ENCODE measurements at regions not wholly inside any gene's neighbourhood (a gene's known extent, or its start where the extent isn't known, plus 50 kb on each side); places are given as distances from the start of the nearest gene placed in this dataset.

- Histone ChIP-seq H3K27ac (ENCODE audit: low read depth, low read length) (no peak overlapping the region), H3K36me3 (ENCODE audit: insufficient read depth, low read length) (no peaks in the 10 kb centered on the region), H3K27me3 (ENCODE audit: insufficient read depth, low read length, poor library complexity, severe bottlenecking) (no peaks in the 10 kb centered on the region), H3K4me3 (ENCODE audit: low read length) (no peak overlapping the region), H3K4me1 (ENCODE audit: insufficient read depth, low read length) (no peaks in the 10 kb centered on the region), H3K9me3 (ENCODE audit: low read length) (no peaks in the 10 kb centered on the region)
- ChIA-PET POLR2A (no interaction called here), CTCF (no interaction called here)
- H3K4me1 Mint-ChIP-seq: no peaks in the 10 kb centered on the region
- H3K9me3 Mint-ChIP-seq: peaks cover 0 to 5% (median 4%) of the 10 kb centered on the region in 5 donors
- H3K4me3 Mint-ChIP-seq: no peak overlapping the region
- no peaks in the 10 kb centered on the region for H3K36me3 Mint-ChIP-seq
- DNase-seq: no peak
- H3K27ac Mint-ChIP-seq: no peak overlapping the region
- peaks cover 0 to 11% of the 10 kb centered on the region in 2 donors for H3K27me3 Mint-ChIP-seq
Observed at GRCh38 chr6:6376845-6377244, 56.4 kb upstream of the F13A1 start.

GRCh38 chr6:6377621-6378020 lies 57.2 kb upstream of the F13A1 start:
- Mint-ChIP-seq H3K4me3 (no peak overlapping the region), H3K27me3 (peaks cover 0 to 8% of the 10 kb centered on the region in 2 donors), H3K27ac (no peak overlapping the region), H3K4me1 (no peaks in the 10 kb centered on the region), H3K36me3 (no peaks in the 10 kb centered on the region), H3K9me3 (peaks cover 0 to 5% (median 3%) of the 10 kb centered on the region in 5 donors)
- ChIA-PET POLR2A (no interaction called here), CTCF (no interaction called here)
- no peak for DNase-seq
- Histone ChIP-seq H3K9me3 (ENCODE audit: low read length) (no peaks in the 10 kb centered on the region), H3K27ac (ENCODE audit: low read depth, low read length) (no peak overlapping the region), H3K4me1 (ENCODE audit: insufficient read depth, low read length) (no peaks in the 10 kb centered on the region), H3K36me3 (ENCODE audit: insufficient read depth, low read length) (no peaks in the 10 kb centered on the region), H3K27me3 (ENCODE audit: insufficient read depth, low read length, poor library complexity, severe bottlenecking) (no peaks in the 10 kb centered on the region), H3K4me3 (ENCODE audit: low read length) (no peak overlapping the region)

- H3K4me1 Mint-ChIP-seq: no peaks in the 10 kb centered on the region
- peaks cover 0 to 8% of the 10 kb centered on the region in 2 donors for H3K27me3 Mint-ChIP-seq
- ChIA-PET CTCF (no interaction called here), POLR2A (no interaction called here)
- no peak overlapping the region for H3K4me3 Mint-ChIP-seq
- Histone ChIP-seq H3K27me3 (ENCODE audit: insufficient read depth, low read length, poor library complexity, severe bottlenecking) (no peaks in the 10 kb centered on the region), H3K4me1 (ENCODE audit: insufficient read depth, low read length) (no peaks in the 10 kb centered on the region), H3K4me3 (ENCODE audit: low read length) (no peak overlapping the region), H3K9me3 (ENCODE audit: low read length) (no peaks in the 10 kb centered on the region), H3K36me3 (ENCODE audit: insufficient read depth, low read length) (no peaks in the 10 kb centered on the region), H3K27ac (ENCODE audit: low read depth, low read length) (no peak overlapping the region)
- no peaks in the 10 kb centered on the region for H3K36me3 Mint-ChIP-seq
- H3K9me3 Mint-ChIP-seq: no peaks in the 10 kb centered on the region
- no peak for DNase-seq
- no peak overlapping the region for H3K27ac Mint-ChIP-seq
Observed at GRCh38 chr6:6379573-6379972, 59.1 kb upstream of the F13A1 start.

GRCh38 chr6:6384520-6384919 lies 64.1 kb upstream of the F13A1 start:
- CTCF ChIA-PET: no interaction called here
- Histone ChIP-seq H3K4me3 (ENCODE audit: low read length) (no peak overlapping the region), H3K27me3 (ENCODE audit: insufficient read depth, low read length, poor library complexity, severe bottlenecking) (no peaks in the 10 kb centered on the region), H3K36me3 (ENCODE audit: insufficient read depth, low read length) (no peaks in the 10 kb centered on the region), H3K9me3 (ENCODE audit: low read length) (no peaks in the 10 kb centered on the region), H3K4me1 (ENCODE audit: insufficient read depth, low read length) (no peaks in the 10 kb centered on the region), H3K27ac (ENCODE audit: low read depth, low read length) (no peak overlapping the region)
- Mint-ChIP-seq H3K9me3 (no peaks in the 10 kb centered on the region), H3K36me3 (no peaks in the 10 kb centered on the region), H3K27ac (no peak overlapping the region), H3K4me1 (no peaks in the 10 kb centered on the region), H3K27me3 (peaks cover 7 to 13% of the 10 kb centered on the region in 2 donors), H3K4me3 (no peak overlapping the region)
- POLR2A ChIA-PET: no interaction called here
- no peak for DNase-seq

- no peak for DNase-seq
- Histone ChIP-seq H3K36me3 (ENCODE audit: insufficient read depth, low read length) (no peaks in the 10 kb centered on the region), H3K27me3 (ENCODE audit: insufficient read depth, low read length, poor library complexity, severe bottlenecking) (no peaks in the 10 kb centered on the region), H3K27ac (ENCODE audit: low read depth, low read length) (no peak overlapping the region), H3K4me1 (ENCODE audit: insufficient read depth, low read length) (no peaks in the 10 kb centered on the region), H3K4me3 (ENCODE audit: low read length) (no peak overlapping the region), H3K9me3 (ENCODE audit: low read length) (no peaks in the 10 kb centered on the region)
- ChIA-PET POLR2A (no interaction called here), CTCF (no interaction called here)
- H3K27ac Mint-ChIP-seq: no peak overlapping the region
- peaks cover 6 to 19% of the 10 kb centered on the region in 2 donors for H3K27me3 Mint-ChIP-seq
- no peak overlapping the region for H3K4me3 Mint-ChIP-seq
- no peaks in the 10 kb centered on the region for H3K36me3 Mint-ChIP-seq
- H3K9me3 Mint-ChIP-seq: no peaks in the 10 kb centered on the region
- H3K4me1 Mint-ChIP-seq: no peaks in the 10 kb centered on the region
Observed at GRCh38 chr6:6386010-6386409, 65.5 kb upstream of the F13A1 start.

GRCh38 chr6:6390849-6391602 lies 70.6 kb upstream of the F13A1 start:
- CTCF ChIA-PET: no interaction called here

GRCh38 chr6:6392214-6393068 lies 72.0 kb upstream of the F13A1 start:
- H3K27me3 ChIP-seq (ENCODE audit: insufficient read depth, low read length, poor library complexity, severe bottlenecking): no peaks in the 10 kb centered on the region
- Mint-ChIP-seq H3K4me1 (no peaks in the 10 kb centered on the region), H3K27ac (no peak overlapping the region), H3K4me3 (no peak overlapping the region), H3K36me3 (no peaks in the 10 kb centered on the region), H3K9me3 (peaks cover 0 to under 1% (median 0%) of the 10 kb centered on the region in 5 donors), H3K27me3 (peaks cover 5 to 61% of the 10 kb centered on the region in 2 donors)
- no peak overlapping the region for H3K4me3 ChIP-seq (ENCODE audit: low read length)
- no peaks in the 10 kb centered on the region for H3K4me1 ChIP-seq (ENCODE audit: insufficient read depth, low read length)
- no peaks in the 10 kb centered on the region for H3K36me3 ChIP-seq (ENCODE audit: insufficient read depth, low read length)
- ChIA-PET CTCF (interaction anchor here (0.8 kb wide), 1 partner anchor 8 kb away, joined by 3 read pairs; no protein-coding TSS in a partner anchor), POLR2A (no interaction called here)
- no peak overlapping the region for H3K27ac ChIP-seq (ENCODE audit: low read depth, low read length)
- no peak for DNase-seq
- H3K9me3 ChIP-seq (ENCODE audit: low read length): no peaks in the 10 kb centered on the region

More at GRCh38 chr6:6390849-6391602, 70.6 kb upstream of the F13A1 start:
- POLR2A ChIA-PET: no interaction called here
- no peak overlapping the region for H3K4me3 ChIP-seq (ENCODE audit: low read length)
- no peak for DNase-seq
- Mint-ChIP-seq H3K9me3 (no peaks in the 10 kb centered on the region), H3K27me3 (peaks cover 5 to 50% of the 10 kb centered on the region in 2 donors), H3K36me3 (no peaks in the 10 kb centered on the region), H3K27ac (no peak overlapping the region), H3K4me1 (no peaks in the 10 kb centered on the region), H3K4me3 (no peak overlapping the region)
- no peaks in the 10 kb centered on the region for H3K27me3 ChIP-seq (ENCODE audit: insufficient read depth, low read length, poor library complexity, severe bottlenecking)
- H3K9me3 ChIP-seq (ENCODE audit: low read length): no peaks in the 10 kb centered on the region
- H3K36me3 ChIP-seq (ENCODE audit: insufficient read depth, low read length): no peaks in the 10 kb centered on the region
- H3K27ac ChIP-seq (ENCODE audit: low read depth, low read length): no peak overlapping the region
- no peaks in the 10 kb centered on the region for H3K4me1 ChIP-seq (ENCODE audit: insufficient read depth, low read length)

- peaks cover 0 to 2% (median 0%) of the 10 kb centered on the region in 5 donors for H3K9me3 Mint-ChIP-seq
- no peaks in the 10 kb centered on the region for H3K4me1 ChIP-seq (ENCODE audit: insufficient read depth, low read length)
Observed at GRCh38 chr6:6393069-6393529, 72.6 kb upstream of the F13A1 start.

More at GRCh38 chr6:6393069-6393529, 72.6 kb upstream of the F13A1 start:
- no peaks in the 10 kb centered on the region for H3K36me3 Mint-ChIP-seq
- POLR2A ChIA-PET: no interaction called here
- no peaks in the 10 kb centered on the region for H3K36me3 ChIP-seq (ENCODE audit: insufficient read depth, low read length)
- no peak overlapping the region for H3K27ac ChIP-seq (ENCODE audit: low read depth, low read length)
- DNase-seq: no peak
- H3K27ac Mint-ChIP-seq: no peak overlapping the region
- no peaks in the 10 kb centered on the region for H3K4me1 Mint-ChIP-seq
- CTCF ChIA-PET: no interaction called here
- H3K9me3 ChIP-seq (ENCODE audit: low read length): no peaks in the 10 kb centered on the region
- H3K4me3 ChIP-seq (ENCODE audit: low read length): no peak overlapping the region
- no peaks in the 10 kb centered on the region for H3K27me3 ChIP-seq (ENCODE audit: insufficient read depth, low read length, poor library complexity, severe bottlenecking)
- H3K4me3 Mint-ChIP-seq: no peak overlapping the region
- H3K27me3 Mint-ChIP-seq: peaks cover 5 to 61% of the 10 kb centered on the region in 2 donors
